Fibroblast of gingiva (primary cell): ENCODE measurements at regions not wholly inside any gene's neighbourhood (a gene's known extent, or its start where the extent isn't known, plus 50 kb on each side); places are given as distances from the start of the nearest gene placed in this dataset.

ENCODE experiments used
- DNase-seq: peaks from one replicate; pipeline ENCODE4 v3.0.0-alpha.2; 2011; ENCODE audit warnings: low read depth

- DNase-seq: no peak
Measured at GRCh38 chr1:222911866-222912265, 97.0 kb downstream of the DISP1 start.

GRCh38 chr1:222912730-222913129 is 97.9 kb downstream of the DISP1 start:
- no peak for DNase-seq

- peak; percentile 80 for DNase-seq
Measured at GRCh38 chr1:222914861-222915632, 100.2 kb downstream of the DISP1 start.

GRCh38 chr1:222916100-222916499 is 101.3 kb downstream of the DISP1 start:
- DNase-seq: no peak

GRCh38 chr1:222918801-222919477 is 104.1 kb downstream of the DISP1 start:
- DNase-seq: peak; percentile 35

GRCh38 chr1:222919478-222919865 is 104.6 kb downstream of the DISP1 start:
- peak; percentile 28 for DNase-seq

- no peak for DNase-seq
Measured at GRCh38 chr1:222920169-222920568, 105.3 kb downstream of the DISP1 start.

- DNase-seq: no peak
Measured at GRCh38 chr1:222921945-222922344, 107.1 kb downstream of the DISP1 start.

GRCh38 chr1:222923506-222923905 is 108.7 kb downstream of the DISP1 start:
- no peak for DNase-seq

GRCh38 chr1:222924136-222924706 is 109.4 kb downstream of the DISP1 start:
- DNase-seq: no peak

GRCh38 chr1:222926566-222926965 is 111.7 kb downstream of the DISP1 start:
- peak; percentile 73 for DNase-seq

- DNase-seq: no peak
Measured at GRCh38 chr1:222927031-222927430, 112.2 kb downstream of the DISP1 start.

GRCh38 chr1:222928212-222928611 is 113.4 kb downstream of the DISP1 start:
- peak; percentile 24 for DNase-seq

- no peak for DNase-seq
Measured at GRCh38 chr1:222930070-222930469, 115.2 kb downstream of the DISP1 start.

GRCh38 chr1:222931023-222931422 is 116.2 kb downstream of the DISP1 start:
- DNase-seq: no peak

- no peak for DNase-seq
Measured at GRCh38 chr1:222933273-222933672, 118.4 kb downstream of the DISP1 start.

- DNase-seq: no peak
Measured at GRCh38 chr1:222935239-222935900, 120.5 kb downstream of the DISP1 start.

GRCh38 chr1:222936042-222936441 is 121.2 kb downstream of the DISP1 start:
- DNase-seq: no peak

GRCh38 chr1:222938986-222939385 is 124.1 kb downstream of the DISP1 start:
- DNase-seq: peak; percentile 64

GRCh38 chr1:222940095-222940494 is 125.3 kb downstream of the DISP1 start:
- DNase-seq: no peak

GRCh38 chr1:222940906-222941305 is 126.1 kb downstream of the DISP1 start:
- no peak for DNase-seq

GRCh38 chr1:222941425-222941824 is 126.6 kb downstream of the DISP1 start:
- no peak for DNase-seq

GRCh38 chr1:222946436-222946835 is 131.6 kb downstream of the DISP1 start:
- DNase-seq: no peak
